H1 (cell line): ENCODE measurements at regions not wholly inside any gene's neighbourhood (a gene's known extent, or its start where the extent isn't known, plus 50 kb on each side); places are given as distances from the start of the nearest gene placed in this dataset.
A peak's percentile ranks its signal among the peaks of the same experiment; 100 is the strongest.

Experiments
- CTCF ChIA-PET: fragments of 300-600 bp; sonication (Branson Sonifier 250); formaldehyde crosslinking; loops from one replicate; lab custom pipeline; 2021; ENCODE audit not compliant: partially characterized antibody; lab: Charles Lee
- POLR2A ChIA-PET: fragments of 300-600 bp; sonication (Branson Sonifier 250); formaldehyde crosslinking; loops from one replicate; lab custom pipeline; 2021; ENCODE audit warnings: inconsistent platforms; ENCODE audit not compliant: partially characterized antibody; lab: Charles Lee
- DNase-seq, 2 experiments: peaks; one replicate each; pipeline versions ENCODE4 v3.0.0 to v3.0.0-alpha.2; 2010 to 2022; ENCODE audit warnings: low spot score in 2 of 2, low read depth in 1 of 2, mixed read lengths in 1 of 2
- FAIRE-seq: peaks from 2 replicates; lab custom pipeline; 2011; peaks lifted over from hg19 to GRCh38; lab: Jason Lieb, UNC
- H2AFZ ChIP-seq: 2 replicates; pipeline ENCODE4 v1.8.1; 2012; ENCODE audit warnings: low read length, inconsistent platforms
- H2AK5ac ChIP-seq: 2 replicates; pipeline ENCODE4 v1.6.1; 2013; ENCODE audit warnings: low read depth, low read length
- H2BK120ac ChIP-seq: replicated peaks from 2 replicates; pipeline ENCODE3; 2013; ENCODE audit warnings: low read depth, low read length, inconsistent platforms
- H2BK12ac ChIP-seq: 2 replicates; pipeline ENCODE4 v1.6.1; 2013; ENCODE audit warnings: low read depth, low read length
- H2BK15ac ChIP-seq: 2 replicates; pipeline ENCODE4 v1.6.1; 2013; ENCODE audit warnings: low read length
- H2BK20ac ChIP-seq: 2 replicates; pipeline ENCODE4 v1.6.1; 2013; ENCODE audit warnings: low read length
- H2BK5ac ChIP-seq: 2 replicates; pipeline ENCODE4 v1.6.1; 2013; ENCODE audit warnings: low read depth, low read length
- H3K14ac ChIP-seq: 2 replicates; pipeline ENCODE4 v1.6.1; 2013; ENCODE audit warnings: inconsistent platforms; ENCODE audit not compliant: insufficient read length
- H3K18ac ChIP-seq: 2 replicates; pipeline ENCODE4 v1.6.1; 2013; ENCODE audit warnings: low read length; ENCODE audit errors: extremely low read depth
- H3K23ac ChIP-seq: 2 replicates; pipeline ENCODE4 v1.6.1; 2013; ENCODE audit warnings: inconsistent platforms; ENCODE audit not compliant: insufficient read length
- H3K23me2 ChIP-seq: 2 replicates; pipeline ENCODE4 v1.6.1; 2013; ENCODE audit warnings: low read depth, low read length
- H3K27ac ChIP-seq: 2 replicates; pipeline ENCODE4 v1.6.1; 2011; ENCODE audit warnings: low read depth, low read length, inconsistent platforms
- H3K27me3 ChIP-seq, 4 experiments: replicated peaks in 1 of 4; 1 replicate in 1 of 4; 2 replicates in 3 of 4; pipeline versions ENCODE4 v1.6.1 to v1.8.1; 2011 to 2013; ENCODE audit warnings: low read length in 3 of 4, mild to moderate bottlenecking in 3 of 4, inconsistent platforms in 2 of 4, mixed read lengths in 2 of 4, moderate library complexity in 1 of 4; ENCODE audit not compliant: control insufficient read depth in 3 of 4, insufficient read depth in 3 of 4; ENCODE audit errors: extremely low read depth in 1 of 4
- H3K36me3 ChIP-seq, 4 experiments: 2 replicates each; pipeline versions ENCODE4 v1.6.1 to v1.8.1; 2011 to 2013; ENCODE audit warnings: mild to moderate bottlenecking in 4 of 4, low read length in 3 of 4, moderate library complexity in 2 of 4, control low read depth in 1 of 4, inconsistent platforms in 1 of 4; ENCODE audit not compliant: insufficient read depth in 4 of 4, control insufficient read depth in 2 of 4
- H3K4ac ChIP-seq: replicated peaks from 2 replicates; pipeline ENCODE3; 2013; ENCODE audit warnings: low read length, low read depth, mixed read lengths, inconsistent platforms; ENCODE audit not compliant: insufficient read length
- H3K4me1 ChIP-seq, 4 experiments: replicated peaks in 1 of 4; 1 replicate in 1 of 4; 2 replicates in 3 of 4; pipeline versions ENCODE4 v1.6.1 to v1.8.1; 2011 to 2013; ENCODE audit warnings: low read length in 3 of 4, inconsistent platforms in 2 of 4, mixed read lengths in 1 of 4; ENCODE audit not compliant: insufficient read depth in 4 of 4, control insufficient read depth in 3 of 4
- H3K4me2 ChIP-seq, 2 experiments: 2 replicates each; pipeline versions ENCODE4 v1.6.1 to v1.8.1; 2011 to 2013; ENCODE audit warnings: low read depth in 2 of 2, low read length in 2 of 2, control low read depth in 1 of 2, inconsistent platforms in 1 of 2, mild to moderate bottlenecking in 1 of 2; ENCODE audit not compliant: insufficient read depth in 1 of 2
- H3K4me3 ChIP-seq, 4 experiments: fragments of 200-600, 300-600 bp in 1 of 4; sonication (generic), shearing (Covaris generic), sonication (Bioruptor Twin) in 1 of 4; 2 replicates each; pipeline versions ENCODE4 v1.5.1 to v1.8.1; 2011 to 2016; ENCODE audit warnings: low read length in 4 of 4, low read depth in 3 of 4, control low read depth in 2 of 4, inconsistent platforms in 2 of 4, mild to moderate bottlenecking in 2 of 4, mixed read lengths in 1 of 4, moderate library complexity in 1 of 4; ENCODE audit not compliant: insufficient read depth in 2 of 4; ENCODE audit errors: extremely low read depth in 1 of 4
- H3K56ac ChIP-seq: replicated peaks from 2 replicates; pipeline ENCODE3; 2013; ENCODE audit warnings: low read depth, mild to moderate bottlenecking, mixed read lengths, low read length, inconsistent platforms; ENCODE audit not compliant: insufficient read length
- H3K79me1 ChIP-seq: 2 replicates; pipeline ENCODE4 v1.6.1; 2013; ENCODE audit warnings: low read depth, low read length, control low read depth
- H3K79me2 ChIP-seq, 2 experiments: 2 replicates each; pipeline versions ENCODE4 v1.6.1 to v1.8.1; 2012 to 2013; ENCODE audit warnings: low read length in 2 of 2, mild to moderate bottlenecking in 2 of 2, inconsistent platforms in 1 of 2; ENCODE audit not compliant: insufficient read depth in 2 of 2, control insufficient read depth in 1 of 2
- H3K9ac ChIP-seq, 4 experiments: replicated peaks in 1 of 4; 1 replicate in 1 of 4; 2 replicates in 3 of 4; pipeline versions ENCODE4 v1.6.1 to v1.8.1; 2011 to 2013; ENCODE audit warnings: low read depth in 3 of 4, low read length in 3 of 4, control low read depth in 2 of 4, mild to moderate bottlenecking in 2 of 4, moderate library complexity in 2 of 4, inconsistent platforms in 1 of 4; ENCODE audit errors: extremely low read depth in 1 of 4
- H3K9me3 ChIP-seq, 2 experiments: 2 replicates each; pipeline versions ENCODE4 v1.6.1 to v1.8.1; 2012 to 2013; ENCODE audit warnings: mild to moderate bottlenecking in 2 of 2, moderate library complexity in 2 of 2, control low read depth in 1 of 2, inconsistent platforms in 1 of 2, low read depth in 1 of 2, low read length in 1 of 2, mixed read lengths in 1 of 2; ENCODE audit not compliant: insufficient read depth in 2 of 2
- H4K20me1 ChIP-seq, 2 experiments: replicated peaks in 1 of 2; 2 replicates each; pipeline versions ENCODE3 to v1.8.1; 2011 to 2013; ENCODE audit warnings: inconsistent platforms in 2 of 2, low read length in 2 of 2, mild to moderate bottlenecking in 1 of 2; ENCODE audit not compliant: insufficient read depth in 2 of 2, control insufficient read depth in 1 of 2
- H4K5ac ChIP-seq: 2 replicates; pipeline ENCODE4 v1.6.1; 2013; ENCODE audit warnings: low read length, low read depth, mixed read lengths, inconsistent platforms; ENCODE audit not compliant: insufficient read length
- H4K8ac ChIP-seq: 2 replicates; pipeline ENCODE4 v1.8.0; 2013; ENCODE audit warnings: mild to moderate bottlenecking, moderate library complexity, low read length, inconsistent platforms; ENCODE audit not compliant: insufficient read depth; ENCODE audit errors: extremely low read depth
- H4K91ac ChIP-seq: replicated peaks from 2 replicates; pipeline ENCODE3; 2013; ENCODE audit warnings: low read length, mixed read lengths, inconsistent platforms; ENCODE audit not compliant: insufficient read length
- ATF2 ChIP-seq: IDR thresholded peaks from 2 replicates; pipeline ENCODE4 v1.6.1; 2012; ENCODE audit warnings: low read length, inconsistent platforms
- BACH1 ChIP-seq: IDR thresholded peaks from 2 replicates; pipeline ENCODE4 v1.6.1; 2012; ENCODE audit warnings: low read length, improper control_type of control experiment
- CREB1 ChIP-seq: IDR thresholded peaks from 2 replicates; pipeline ENCODE4 v1.6.1; 2012; ENCODE audit warnings: inconsistent platforms
- KDM4A ChIP-seq: IDR thresholded peaks from one replicate; pipeline ENCODE4 v1.7.1; 2012; ENCODE audit warnings: low read depth, mild to moderate bottlenecking, moderate library complexity, low read length, inconsistent platforms; ENCODE audit not compliant: severe bottlenecking
- SIRT6 ChIP-seq: IDR thresholded peaks from one replicate; pipeline ENCODE4 v1.7.1; 2012; ENCODE audit warnings: low read length, inconsistent platforms
- WGBS, 2 experiments: shearing (Covaris generic) in 1 of 2; methylation state at CpG; one replicate each; pipeline versions ENCODE4 v1.1.6 to v1.1.7; 2013 to 2015; ENCODE audit warnings: low lambda C conversion rate in 2 of 2, mixed read lengths in 2 of 2, inconsistent platforms in 1 of 2, low coverage in 1 of 2, missing lambda C conversion rate in 1 of 2; ENCODE audit not compliant: insufficient replicate concordance in 2 of 2, insufficient coverage in 1 of 2, insufficient read length in 1 of 2; ENCODE audit errors: extremely low coverage in 1 of 2, missing lambda C conversion rate in 1 of 2; 5-methylcytosine and 5-hydroxymethylcytosine counted together

- Histone ChIP-seq H3K23me2 (no peaks in the 10 kb centered on the region), H3K4me1 (no peaks in the 10 kb centered on the region), H2BK12ac (no peak overlapping the region), H4K91ac (no peak overlapping the region), H3K9ac (no peak overlapping the region), H2BK20ac (no peak overlapping the region), H3K27ac (no peak overlapping the region), H2BK120ac (no peak overlapping the region), H2AK5ac (no peak overlapping the region), H3K4ac (no peak overlapping the region), H3K79me1 (no peaks in the 10 kb centered on the region), H2BK5ac (no peak overlapping the region), H4K20me1 (peaks cover 0 to 8% of the 10 kb centered on the region in 2 experiments), H3K27me3 (no peaks in the 10 kb centered on the region), H3K18ac (no peak overlapping the region), H3K9me3 (no peaks in the 10 kb centered on the region), H2BK15ac (no peak overlapping the region), H3K14ac (no peak overlapping the region), H3K36me3 (no peaks in the 10 kb centered on the region), H3K56ac (no peak overlapping the region), H2AFZ (no peak overlapping the region), H3K23ac (no peak overlapping the region), H3K4me2 (no peak overlapping the region), H4K5ac (no peak overlapping the region), H3K4me3 (no peak overlapping the region), H3K79me2 (no peaks in the 10 kb centered on the region; a peak in 1 of 4 replicates), H4K8ac (no peak overlapping the region)
- DNase-seq (no peak), FAIRE-seq (no peak)
- CTCF ChIA-PET, result interaction anchor here (0.6 to 1.7 kb wide), 11 partner anchors 9 to 331 kb away, joined by 3 to 5 read pairs (median 4); no protein-coding TSS in a partner anchor
- WGBS, 2 experiments, result 83% methylated on average over 12 of the region's 14 CpGs; no CpG with 5 or more reads in 1 of the 2 experiments
- no peak for TF ChIP-seq KDM4A
- no peak for TF ChIP-seq BACH1
- peak; percentile 28; the same call in 1 of the 2 replicates for TF ChIP-seq CREB1
- TF ChIP-seq ATF2, result no peak
- TF ChIP-seq SIRT6, result no peak
- TF ChIP-seq, all 59 proteins: peak for 1
- POLR2A ChIA-PET, result no interaction called here
Measured at GRCh38 chr1:9473032-9473807, 66.0 kb upstream of the SLC25A33 start.
